Stomach (tissue), 8 donors: ENCODE measurements at regions not wholly inside any gene's neighbourhood (a gene's known extent, or its start where the extent isn't known, plus 50 kb on each side); places are given as distances from the start of the nearest gene placed in this dataset.

ENCODE experiments used
- DNase-seq, 2 donors: peaks; one replicate each; pipeline versions ENCODE4 v3.0.0 to v3.0.0-alpha.2; 2013 to 2019
- H3K27ac ChIP-seq, 5 donors: fragments of 200-600 bp in 4 of 5; sonication (generic) in 4 of 5; one replicate each; pipeline ENCODE4 v1.5.1; 2013 to 2019; ENCODE audit warnings: mild to moderate bottlenecking in 1 of 5, moderate library complexity in 1 of 5
- H3K27me3 ChIP-seq, 3 donors: fragments of 200-600 bp; sonication (generic); one replicate each; pipeline ENCODE4 v1.5.1; 2017 to 2019; ENCODE audit warnings: mixed run types in 1 of 3
- H3K36me3 ChIP-seq, 4 donors: fragments of 200-600 bp; sonication (generic); 1 replicate in 3 of 4; 2 replicates in 1 of 4; pipeline ENCODE4 v1.5.1; 2016 to 2019
- H3K4me1 ChIP-seq, 4 donors: fragments of 200-600 bp; sonication (generic); one replicate each; pipeline ENCODE4 v1.5.1; 2016 to 2019
- H3K4me3 ChIP-seq, 4 donors: fragments of 200-600 bp; sonication (generic) in 3 of 4; one replicate each; pipeline ENCODE4 v1.5.1; 2016 to 2019; ENCODE audit warnings: mild to moderate bottlenecking in 1 of 4
- H3K9me3 ChIP-seq, 4 donors: fragments of 200-600 bp; sonication (generic); one replicate each; pipeline ENCODE4 v1.5.1; 2016 to 2019
- CTCF ChIP-seq, 7 experiments: fragments of 450-650 bp in 4 of 7; fragments of 200-600 bp in 3 of 7; sonication (generic) in 3 of 7; IDR thresholded peaks; one replicate each; pipeline ENCODE4 v1.5.1; 2016 to 2019; ENCODE audit warnings: antibody characterized with exemption in 7 of 7, control low read depth in 2 of 7, mild to moderate bottlenecking in 1 of 7
- EP300 ChIP-seq: sonication (generic); formaldehyde crosslinking; IDR thresholded peaks from one replicate; pipeline ENCODE4 v1.6.1; 2017; ENCODE audit warnings: antibody characterized with exemption
- POLR2A ChIP-seq, 4 donors: fragments of 450-650 bp; IDR thresholded peaks; one replicate each; pipeline ENCODE4 v1.6.1; 2016; ENCODE audit warnings: antibody characterized with exemption in 4 of 4, control low read depth in 2 of 4, mild to moderate bottlenecking in 1 of 4, moderate library complexity in 1 of 4
- POLR2AphosphoS5 ChIP-seq, 3 donors: sonication (generic); formaldehyde crosslinking; IDR thresholded peaks; one replicate each; pipeline ENCODE4 v1.6.1; 2016; ENCODE audit warnings: antibody characterized with exemption in 3 of 3
- WGBS, 5 donors: extraction: QIAGEN DNeasy Blood & Tissue Kit in 3 of 5; methylation state at CpG; one replicate each; pipeline versions ENCODE4 v1.1.5 to v1.1.7; 2013 to 2018; 5-methylcytosine and 5-hydroxymethylcytosine counted together
- intact Hi-C: fragments of 100-400 bp; cut with DNase I; formaldehyde crosslinking; loops from one replicate; pipeline ENCODE4 v1.15.1; 2023; ENCODE audit warnings: low total_unique reads
- donor health status: healthy with polysubstance abuse.
- donor health status: Bipolar disorder and iron deficiency.
- donor health status: healthy.

GRCh38 chr12:42735861-42736361, 146.4 kb upstream of the PRICKLE1 start:
- no peaks in the 10 kb centered on the region for H3K9me3 ChIP-seq
- H3K36me3 ChIP-seq = no peaks in the 10 kb centered on the region
- whole genome bisulfite sequencing, 5 donors = 26 to 49% (median 40%) methylated on average over 11 of the region's 11 CpGs
- DNase-seq = peak in 1 of 2 donors; percentile 43
- intact Hi-C loops = no loop called here
- TF ChIP-seq POLR2A (IDR thresholded peaks at IDR 0.05) (no peak), POLR2AphosphoS5 (IDR thresholded peaks at IDR 0.05) (no peak), CTCF (IDR thresholded peaks at IDR 0.05) (no peak), EP300 (no peak)
- H3K4me1 ChIP-seq = peaks cover 0 to 13% (median 6%) of the 10 kb centered on the region in 4 donors
- H3K4me3 ChIP-seq = no peak overlapping the region
- H3K27me3 ChIP-seq = no peaks in the 10 kb centered on the region
- no peak overlapping the region for H3K27ac ChIP-seq

- Histone ChIP-seq H3K27me3 (no peaks in the 10 kb centered on the region), H3K36me3 (no peaks in the 10 kb centered on the region), H3K4me3 (no peak overlapping the region), H3K9me3 (no peaks in the 10 kb centered on the region), H3K4me1 (peaks cover 0 to 13% (median 6%) of the 10 kb centered on the region in 4 donors), H3K27ac (no peak overlapping the region)
- WGBS, 5 donors = 56 to 90% (median 71%) methylated on average over 3 of the region's 3 CpGs
- no peak for TF ChIP-seq POLR2AphosphoS5 (IDR thresholded peaks at IDR 0.05)
- TF ChIP-seq POLR2A (IDR thresholded peaks at IDR 0.05) = no peak
- TF ChIP-seq EP300 = no peak
- DNase-seq = no peak
- intact Hi-C loops = no loop called here
Observed at GRCh38 chr12:42733911-42734310, 144.4 kb upstream of the PRICKLE1 start.

GRCh38 chr12:42732908-42733411, 143.4 kb upstream of the PRICKLE1 start:
- intact Hi-C loops = no loop called here
- DNase-seq = no peak
- WGBS, 5 donors = 50 to 66% (median 55%) methylated on average over 3 of the region's 3 CpGs
- Histone ChIP-seq H3K36me3 (no peaks in the 10 kb centered on the region), H3K4me3 (no peak overlapping the region), H3K4me1 (peaks cover 0 to 13% (median 6%) of the 10 kb centered on the region in 4 donors), H3K9me3 (no peaks in the 10 kb centered on the region), H3K27me3 (no peaks in the 10 kb centered on the region), H3K27ac (no peak overlapping the region)
- TF ChIP-seq POLR2A (IDR thresholded peaks at IDR 0.05) (no peak), CTCF (IDR thresholded peaks at IDR 0.05) (no peak), POLR2AphosphoS5 (IDR thresholded peaks at IDR 0.05) (no peak), EP300 (no peak)

- TF ChIP-seq POLR2AphosphoS5 (IDR thresholded peaks at IDR 0.05) (no peak), CTCF (IDR thresholded peaks at IDR 0.05) (no peak), EP300 (no peak)
- H3K27ac ChIP-seq = no peak overlapping the region
- H3K4me3 ChIP-seq = no peak overlapping the region
- intact Hi-C loops = no loop called here
- H3K9me3 ChIP-seq = peaks cover 0 to 13% (median 6%) of the 10 kb centered on the region in 4 donors
- WGBS, 5 donors = 70 to 83% (median 77%) methylated on average over 4 of the region's 4 CpGs
- H3K4me1 ChIP-seq = peaks cover 0 to 2% (median under 1%) of the 10 kb centered on the region in 4 donors
- no peaks in the 10 kb centered on the region for H3K27me3 ChIP-seq
- no peaks in the 10 kb centered on the region for H3K36me3 ChIP-seq
- DNase-seq = no peak
Observed at GRCh38 chr12:42730291-42730690, 140.7 kb upstream of the PRICKLE1 start.

- DNase-seq = no peak
- Histone ChIP-seq H3K27me3 (no peaks in the 10 kb centered on the region), H3K4me3 (no peak overlapping the region), H3K9me3 (peaks cover 0 to 18% (median 7%) of the 10 kb centered on the region in 4 donors), H3K27ac (no peak overlapping the region), H3K4me1 (no peaks in the 10 kb centered on the region), H3K36me3 (no peaks in the 10 kb centered on the region)
- intact Hi-C loops = no loop called here
- TF ChIP-seq POLR2A (IDR thresholded peaks at IDR 0.05) = no peak
- TF ChIP-seq CTCF (IDR thresholded peaks at IDR 0.05) = no peak
- TF ChIP-seq EP300 = no peak
- TF ChIP-seq POLR2AphosphoS5 (IDR thresholded peaks at IDR 0.05) = no peak
- 50 to 71% (median 58%) methylated on average over 3 of the region's 3 CpGs for WGBS, 5 donors
Observed at GRCh38 chr12:42729535-42729900, 140.0 kb upstream of the PRICKLE1 start.
